ENCODE measurements at regions not wholly inside any gene's neighbourhood (a gene's known extent, or its start where the extent isn't known, plus 50 kb on each side); places are given as distances from the start of the nearest gene placed in this dataset.

DNA sequence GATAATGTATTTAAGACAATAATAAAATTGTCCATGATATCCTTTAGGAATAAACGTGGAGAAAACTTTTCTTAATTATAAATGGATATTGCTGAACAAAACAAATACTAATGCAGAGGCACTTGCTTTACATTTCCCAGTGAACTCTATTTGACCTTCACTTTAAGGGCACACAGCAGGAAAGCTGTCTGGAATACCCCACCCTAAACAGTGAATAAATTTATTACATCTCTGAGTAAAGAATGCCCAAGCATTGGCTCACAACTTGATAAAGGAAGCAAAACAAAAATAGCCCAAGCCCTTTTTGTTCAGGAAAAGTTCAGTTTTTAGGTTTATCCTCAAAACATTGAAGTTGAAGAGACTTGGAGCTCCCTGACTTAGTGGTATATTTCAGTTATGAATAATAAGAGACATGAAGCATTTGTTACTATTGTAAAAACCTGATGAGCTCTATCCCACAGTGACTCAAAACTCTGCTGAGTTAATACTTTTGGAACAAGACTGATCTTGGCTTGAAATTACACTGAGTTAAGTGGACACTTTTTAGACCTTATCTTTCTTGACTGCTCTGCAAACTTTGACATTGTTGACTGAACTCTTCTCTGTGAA, 353.9 kb downstream of the BCKDHB start (continued):
- TF ChIP-seq, protein P1, sequence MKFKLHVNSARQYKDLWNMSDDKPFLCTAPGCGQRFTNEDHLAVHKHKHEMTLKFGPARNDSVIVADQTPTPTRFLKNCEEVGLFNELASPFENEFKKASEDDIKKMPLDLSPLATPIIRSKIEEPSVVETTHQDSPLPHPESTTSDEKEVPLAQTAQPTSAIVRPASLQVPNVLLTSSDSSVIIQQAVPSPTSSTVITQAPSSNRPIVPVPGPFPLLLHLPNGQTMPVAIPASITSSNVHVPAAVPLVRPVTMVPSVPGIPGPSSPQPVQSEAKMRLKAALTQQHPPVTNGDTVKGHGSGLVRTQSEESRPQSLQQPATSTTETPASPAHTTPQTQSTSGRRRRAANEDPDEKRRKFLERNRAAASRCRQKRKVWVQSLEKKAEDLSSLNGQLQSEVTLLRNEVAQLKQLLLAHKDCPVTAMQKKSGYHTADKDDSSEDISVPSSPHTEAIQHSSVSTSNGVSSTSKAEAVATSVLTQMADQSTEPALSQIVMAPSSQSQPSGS (IDR thresholded peaks at IDR 0.05; ENCODE audit: low read length), result no peak
- TF ChIP-seq SP4 (IDR thresholded peaks at IDR 0.05; ENCODE audit: low read length) (no peak), FOSL1 (IDR thresholded peaks at IDR 0.05; ENCODE audit: insufficient read depth, low read depth, low read length) (no peak), EZH2 (IDR thresholded peaks at IDR 0.05; ENCODE audit: low read depth, low read length, severe bottlenecking) (no peak), POU5F1 (IDR thresholded peaks at IDR 0.05; ENCODE audit: low read depth, low read length) (no peak), ZNF274 (IDR thresholded peaks at IDR 0.05; ENCODE audit: borderline replicate concordance, extremely low read depth, low read length) (no peak), TCF12 (IDR thresholded peaks at IDR 0.05; ENCODE audit: low read depth, low read length) (no peak), CTBP2 (IDR thresholded peaks at IDR 0.05; ENCODE audit: borderline replicate concordance, insufficient read depth, insufficient read length, low read length) (no peak)

Data from H1 (cell line).